Nucleus accumbens (tissue), 56 donors: ENCODE measurements at regions not wholly inside any gene's neighbourhood (a gene's known extent, or its start where the extent isn't known, plus 50 kb on each side); places are given as distances from the start of the nearest gene placed in this dataset.
"Not testable (repeated sequence)": the region's sequence is repeated elsewhere in the genome, so short reads cannot be mapped to it uniquely, and the experiment has no call there.

Experiments
- DNase-seq, 56 donors: peaks; one replicate each; lab custom pipeline; 2025; lab: John Stamatoyannopoulos, UW

GRCh38 chr10:15430969-15431771, 60.1 kb upstream of the FAM171A1 start:
- no peak for DNase-seq

GRCh38 chr10:15428681-15429080, 57.6 kb upstream of the FAM171A1 start:
- no peak for DNase-seq

GRCh38 chr10:15427843-15428414, 56.8 kb upstream of the FAM171A1 start:
- no peak for DNase-seq

GRCh38 chr10:15426558-15426957, 55.5 kb upstream of the FAM171A1 start:
- no peak for DNase-seq

GRCh38 chr10:15426115-15426514, 55.0 kb upstream of the FAM171A1 start:
- DNase-seq = no peak

GRCh38 chr10:15421875-15422274, 50.8 kb upstream of the FAM171A1 start:
- DNase-seq = not testable (repeated sequence)
